ENCODE measurements at regions not wholly inside any gene's neighbourhood (a gene's known extent, or its start where the extent isn't known, plus 50 kb on each side); places are given as distances from the start of the nearest gene placed in this dataset.

- no peak overlapping the region for H3K4me2 ChIP-seq (ENCODE audit: insufficient read depth in 1 of 2, low read depth in 2 of 2, low read length in 2 of 2)
Observed at GRCh38 chr2:14778015-14778414, 145.5 kb downstream of the LRATD1 start.

More at GRCh38 chr2:14778015-14778414, 145.5 kb downstream of the LRATD1 start:
- 92% methylated on average over 2 of the region's 2 CpGs; no CpG with 5 or more reads in 1 of the 2 experiments for WGBS, 2 experiments (ENCODE audit: extremely low coverage in 1 of 2, insufficient coverage in 1 of 2, insufficient read length in 1 of 2, insufficient replicate concordance in 2 of 2, low coverage in 1 of 2, low lambda C conversion rate in 2 of 2, missing lambda C conversion rate in 1 of 2)
- Histone ChIP-seq H3K27ac (ENCODE audit: low read depth, low read length) (no peak overlapping the region), H3K9me3 (ENCODE audit: insufficient read depth in 2 of 2, low read depth in 1 of 2, low read length in 1 of 2) (no peaks in the 10 kb centered on the region), H2BK15ac (ENCODE audit: low read length) (no peak overlapping the region), H3K79me1 (ENCODE audit: low read depth, low read length) (no peaks in the 10 kb centered on the region), H2BK120ac (replicated peaks; ENCODE audit: low read depth, low read length) (no peak overlapping the region), H3K56ac (replicated peaks; ENCODE audit: insufficient read length, low read depth, low read length) (no peak overlapping the region), H4K8ac (ENCODE audit: extremely low read depth, insufficient read depth, low read length) (no peak overlapping the region), H4K20me1 (replicated peaks in 1 of 2; ENCODE audit: control insufficient read depth in 1 of 2, insufficient read depth in 2 of 2, low read length in 2 of 2) (no peaks in the 10 kb centered on the region), H2BK12ac (ENCODE audit: low read depth, low read length) (no peak overlapping the region), H2AFZ (ENCODE audit: low read length) (no peak overlapping the region), H3K36me3 (ENCODE audit: control insufficient read depth in 2 of 4, insufficient read depth in 4 of 4, low read length in 3 of 4) (no peaks in the 10 kb centered on the region), H4K5ac (ENCODE audit: insufficient read length, low read depth, low read length) (no peak overlapping the region), H3K4me1 (replicated peaks in 1 of 4; ENCODE audit: control insufficient read depth in 3 of 4, insufficient read depth in 4 of 4, low read length in 3 of 4) (no peaks in the 10 kb centered on the region), H3K4me3 (ENCODE audit: extremely low read depth in 1 of 4, insufficient read depth in 2 of 4, low read depth in 3 of 4, low read length in 4 of 4) (no peak overlapping the region), H3K79me2 (ENCODE audit: control insufficient read depth in 1 of 2, insufficient read depth in 2 of 2, low read length in 2 of 2) (no peaks in the 10 kb centered on the region), H2BK5ac (ENCODE audit: low read depth, low read length) (no peak overlapping the region), H2AK5ac (ENCODE audit: low read depth, low read length) (no peak overlapping the region), H3K23me2 (ENCODE audit: low read depth, low read length) (no peaks in the 10 kb centered on the region), H3K27me3 (replicated peaks in 1 of 4; ENCODE audit: control insufficient read depth in 3 of 4, extremely low read depth in 1 of 4, insufficient read depth in 3 of 4, low read length in 3 of 4) (no peaks in the 10 kb centered on the region), H2BK20ac (ENCODE audit: low read length) (no peak overlapping the region), H3K23ac (ENCODE audit: insufficient read length) (no peak overlapping the region), H3K4ac (replicated peaks; ENCODE audit: insufficient read length, low read depth, low read length) (no peak overlapping the region), H3K14ac (ENCODE audit: insufficient read length) (no peak overlapping the region), H3K9ac (replicated peaks in 1 of 4; ENCODE audit: extremely low read depth in 1 of 4, low read depth in 3 of 4, low read length in 3 of 4) (no peak overlapping the region), H4K91ac (replicated peaks; ENCODE audit: insufficient read length, low read length) (no peak overlapping the region), H3K18ac (ENCODE audit: extremely low read depth, low read length) (no peak overlapping the region)
- no peak for TF ChIP-seq E2F6 (IDR thresholded peaks at IDR 0.05)
- no peak for TF ChIP-seq FOSL1 (IDR thresholded peaks at IDR 0.05; ENCODE audit: insufficient read depth, low read depth, low read length)
- TF ChIP-seq JUND (IDR thresholded peaks at IDR 0.05; ENCODE audit: low read length), result no peak
- TF ChIP-seq SP4 (IDR thresholded peaks at IDR 0.05; ENCODE audit: low read length), result no peak
- no peak for FAIRE-seq
- ChIA-PET CTCF (ENCODE audit: partially characterized antibody) (interaction anchor here (0.5 kb wide), 1 partner anchor 1870 kb away, joined by 3 read pairs; no protein-coding TSS in a partner anchor), POLR2A (ENCODE audit: partially characterized antibody) (no interaction called here)
- no peak for DNase-seq (ENCODE audit: low read depth in 1 of 2, low spot score in 2 of 2)
